Omental fat pad (tissue), 3 donors: ENCODE measurements at regions not wholly inside any gene's neighbourhood (a gene's known extent, or its start where the extent isn't known, plus 50 kb on each side); places are given as distances from the start of the nearest gene placed in this dataset.

ENCODE experiments used
- ATAC-seq: fragments of 150-250 bp; one replicate; pipeline ENCODE4 v1.9.1; 2016; ENCODE audit warnings: mild to moderate bottlenecking, moderate library complexity; ENCODE audit not compliant: low FRiP score
- DNase-seq: peaks from one replicate; pipeline ENCODE4 v3.0.0-alpha.2; 2019; ENCODE audit warnings: low spot score
- TF ChIP-seq, protein P1 (sequence below), 3 donors: fragments of 450-650 bp; IDR thresholded peaks; one replicate each; pipeline ENCODE4 v1.5.1; 2016 to 2017; ENCODE audit warnings: antibody characterized with exemption in 3 of 3, mild to moderate bottlenecking in 3 of 3, moderate library complexity in 2 of 3

- ATAC-seq, result no peak
- DNase-seq, result no peak
- TF ChIP-seq, protein P1, sequence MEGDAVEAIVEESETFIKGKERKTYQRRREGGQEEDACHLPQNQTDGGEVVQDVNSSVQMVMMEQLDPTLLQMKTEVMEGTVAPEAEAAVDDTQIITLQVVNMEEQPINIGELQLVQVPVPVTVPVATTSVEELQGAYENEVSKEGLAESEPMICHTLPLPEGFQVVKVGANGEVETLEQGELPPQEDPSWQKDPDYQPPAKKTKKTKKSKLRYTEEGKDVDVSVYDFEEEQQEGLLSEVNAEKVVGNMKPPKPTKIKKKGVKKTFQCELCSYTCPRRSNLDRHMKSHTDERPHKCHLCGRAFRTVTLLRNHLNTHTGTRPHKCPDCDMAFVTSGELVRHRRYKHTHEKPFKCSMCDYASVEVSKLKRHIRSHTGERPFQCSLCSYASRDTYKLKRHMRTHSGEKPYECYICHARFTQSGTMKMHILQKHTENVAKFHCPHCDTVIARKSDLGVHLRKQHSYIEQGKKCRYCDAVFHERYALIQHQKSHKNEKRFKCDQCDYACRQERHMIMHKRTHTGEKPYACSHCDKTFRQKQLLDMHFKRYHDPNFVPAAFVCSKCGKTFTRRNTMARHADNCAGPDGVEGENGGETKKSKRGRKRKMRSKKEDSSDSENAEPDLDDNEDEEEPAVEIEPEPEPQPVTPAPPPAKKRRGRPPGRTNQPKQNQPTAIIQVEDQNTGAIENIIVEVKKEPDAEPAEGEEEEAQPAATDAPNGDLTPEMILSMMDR (IDR thresholded peaks at IDR 0.05), result no peak
Measured at GRCh38 chr15:68871507-68871906, 50.8 kb upstream of the ANP32A start.

- no peak for DNase-seq
- no peak for ATAC-seq
- TF ChIP-seq, protein P1 (IDR thresholded peaks at IDR 0.05), result no peak
Measured at GRCh38 chr15:68874788-68875187, 54.1 kb upstream of the ANP32A start.

GRCh38 chr15:68875377-68876116 lies 54.8 kb upstream of the SPESP1 start:
- TF ChIP-seq, protein P1 (IDR thresholded peaks at IDR 0.05), result peak in 2 of 3 donors; percentile 43 to 61
- DNase-seq (peak; percentile 94), ATAC-seq (peak; percentile 76)

DNA sequence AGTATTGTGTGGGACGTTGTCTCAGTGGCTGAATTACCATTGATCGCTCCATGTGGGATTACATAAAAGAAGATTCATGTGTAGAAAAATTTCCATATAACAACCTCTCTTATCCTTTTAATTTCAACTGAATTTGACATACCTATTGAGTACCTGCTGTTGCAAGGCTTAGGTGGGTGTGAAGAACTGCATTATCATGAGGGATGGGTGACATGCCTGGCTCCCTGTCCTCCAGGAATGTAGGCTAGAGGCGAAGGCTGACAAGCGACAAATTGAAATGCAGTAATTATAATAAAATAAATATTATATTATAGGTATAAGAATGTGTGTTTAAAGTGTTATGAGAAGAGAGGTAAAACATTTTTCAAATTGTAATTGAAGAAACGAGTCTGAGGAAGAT lies 52.7 kb upstream of the SPESP1 start:
- no peak for DNase-seq
- TF ChIP-seq, protein P1 (IDR thresholded peaks at IDR 0.05), result no peak

DNA sequence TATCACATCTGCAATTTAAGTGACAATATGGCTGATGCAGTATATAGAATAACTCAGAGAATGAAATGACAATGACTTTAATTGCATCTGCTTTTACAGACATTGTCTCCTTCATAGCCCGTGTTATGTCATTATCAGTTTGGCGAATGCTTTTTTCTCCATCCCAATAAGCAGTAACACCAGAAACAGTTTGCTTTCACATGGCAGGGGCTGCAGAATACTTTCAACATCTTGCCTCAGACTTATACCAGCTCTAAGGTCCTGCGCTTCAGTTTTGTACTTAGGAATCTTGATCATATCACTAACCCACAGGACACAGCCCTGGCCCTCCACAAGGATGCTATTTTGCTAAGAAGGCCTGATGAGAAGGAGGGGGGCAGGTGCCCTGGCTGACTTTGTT lies 49.9 kb upstream of the SPESP1 start:
- TF ChIP-seq, protein P1 (IDR thresholded peaks at IDR 0.05), result no peak
- DNase-seq (no peak), ATAC-seq (no peak)

More for the DNA sequence above, 52.7 kb upstream of the SPESP1 start:
- ATAC-seq, result no peak
